Calu3 (cell line): ENCODE measurements at regions not wholly inside any gene's neighbourhood (a gene's known extent, or its start where the extent isn't known, plus 50 kb on each side); places are given as distances from the start of the nearest gene placed in this dataset.

Experiments
- BruUV-seq: library from RNA; stranded (reverse); fragments of 400-500 nt; replicated peaks from 2 replicates; lab custom pipeline; 2021; lab: Mats Ljungman, UMichigan
- CTCF ChIA-PET: fragments of 300-600 bp; sonication (Branson Sonifier 250); formaldehyde crosslinking; loops from one replicate; lab custom pipeline; 2022; ENCODE audit warnings: antibody characterized with exemption; lab: Charles Lee
- DNase-seq: peaks from one replicate; pipeline ENCODE4 v3.0.0; 2022
- H3K27ac Mint-ChIP-seq: one replicate; pipeline ENCODE4 v1.8.0; 2022; ENCODE audit warnings: mixed read lengths; ENCODE audit not compliant: unreplicated experiment
- H3K27me3 Mint-ChIP-seq: one replicate; pipeline ENCODE4 v1.8.0; 2022; ENCODE audit warnings: mixed read lengths; ENCODE audit not compliant: unreplicated experiment
- H3K36me3 Mint-ChIP-seq: one replicate; pipeline ENCODE4 v1.8.0; 2022; ENCODE audit warnings: mild to moderate bottlenecking, moderate library complexity, mixed read lengths; ENCODE audit not compliant: insufficient read depth, unreplicated experiment
- H3K4me1 Mint-ChIP-seq: one replicate; pipeline ENCODE4 v1.8.0; 2022; ENCODE audit warnings: mild to moderate bottlenecking, low read depth, mixed read lengths; ENCODE audit not compliant: unreplicated experiment
- H3K4me3 Mint-ChIP-seq: one replicate; pipeline ENCODE4 v1.8.0; 2022; ENCODE audit warnings: mild to moderate bottlenecking, low read depth, moderate library complexity, mixed read lengths; ENCODE audit not compliant: unreplicated experiment
- H3K9me3 Mint-ChIP-seq: one replicate; pipeline ENCODE4 v1.8.0; 2022; ENCODE audit warnings: low read depth, mixed read lengths; ENCODE audit not compliant: unreplicated experiment
- CTCF ChIP-seq: fragments of 200-600 bp; IDR thresholded peaks from one replicate; pipeline ENCODE4 v1.8.0; 2022; ENCODE audit warnings: antibody characterized with exemption; ENCODE audit not compliant: unreplicated experiment
- intact Hi-C: fragments of 100-400 bp; cut with micrococcal nuclease; formaldehyde crosslinking; loops from one replicate; pipeline ENCODE4 v1.10.0; 2022; ENCODE audit not compliant: unreplicated experiment

- H3K4me1 Mint-ChIP-seq, result peaks cover 36% of the 10 kb centered on the region
- CTCF ChIA-PET, result no interaction called here
- intact Hi-C loops, result no loop called here
- H3K36me3 Mint-ChIP-seq, result no peaks in the 10 kb centered on the region
- no peak overlapping the region for H3K4me3 Mint-ChIP-seq
- no peaks in the 10 kb centered on the region for H3K27me3 Mint-ChIP-seq
- TF ChIP-seq CTCF, result no peak
- peak overlapping the region; percentile 9 for H3K27ac Mint-ChIP-seq
- no peak for DNase-seq
- no TSS peak for BruUV-seq
- peaks cover under 1% of the 10 kb centered on the region for H3K9me3 Mint-ChIP-seq
Measured at GRCh38 chr4:45648846-45649245, 475.0 kb downstream of the GABRG1 start.

GRCh38 chr4:45647823-45648222 is 476.0 kb downstream of the GABRG1 start:
- Mint-ChIP-seq H3K4me1 (peaks cover 36% of the 10 kb centered on the region), H3K4me3 (no peak overlapping the region), H3K9me3 (no peaks in the 10 kb centered on the region), H3K36me3 (no peaks in the 10 kb centered on the region), H3K27ac (no peak overlapping the region), H3K27me3 (no peaks in the 10 kb centered on the region)
- CTCF ChIA-PET, result no interaction called here
- intact Hi-C loops, result no loop called here
- DNase-seq, result no peak
- no TSS peak for BruUV-seq
- no peak for TF ChIP-seq CTCF

- H3K27ac Mint-ChIP-seq, result peak overlapping the region; percentile 96
- no peaks in the 10 kb centered on the region for H3K9me3 Mint-ChIP-seq
- DNase-seq, result no peak
Measured at GRCh38 chr4:45646885-45647590, 476.8 kb downstream of the GABRG1 start.

GRCh38 chr4:45640281-45640680 is 483.6 kb downstream of the GABRG1 start:
- no peak for DNase-seq
- Mint-ChIP-seq H3K36me3 (no peaks in the 10 kb centered on the region), H3K27me3 (no peaks in the 10 kb centered on the region), H3K4me1 (peaks cover 8% of the 10 kb centered on the region), H3K27ac (no peak overlapping the region), H3K4me3 (no peak overlapping the region), H3K9me3 (peaks cover 2% of the 10 kb centered on the region)
- no TSS peak for BruUV-seq
- TF ChIP-seq CTCF, result no peak
- CTCF ChIA-PET, result no interaction called here
- intact Hi-C loops, result no loop called here

More at GRCh38 chr4:45646885-45647590, 476.8 kb downstream of the GABRG1 start:
- H3K4me1 Mint-ChIP-seq, result peaks cover 36% of the 10 kb centered on the region
- no TSS peak for BruUV-seq
- CTCF ChIA-PET, result interaction anchor here (0.6 kb wide), 1 partner anchor 15 kb away, joined by 3 read pairs; no protein-coding TSS in a partner anchor
- H3K36me3 Mint-ChIP-seq, result no peaks in the 10 kb centered on the region
- peak overlapping the region; percentile 68 for H3K4me3 Mint-ChIP-seq
- H3K27me3 Mint-ChIP-seq, result no peaks in the 10 kb centered on the region
- intact Hi-C loops, result no loop called here
- TF ChIP-seq CTCF, result no peak
